K562 (cell line): ENCODE measurements at regions not wholly inside any gene's neighbourhood (a gene's known extent, or its start where the extent isn't known, plus 50 kb on each side); places are given as distances from the start of the nearest gene placed in this dataset.

Experiments used
- ATAC-seq: fragments of 200-7000 bp; cut with Tn5 transposase; 3 replicates; pipeline ENCODE4 v1.9.1; 2020; ENCODE audit warnings: moderate library complexity
- BruUV-seq: library from RNA; stranded (reverse); fragments of 400-500 nt; replicated peaks from 2 replicates; lab custom pipeline; 2021; lab: Mats Ljungman, UMichigan
- CTCF ChIA-PET: fragments of 300-600 bp; formaldehyde crosslinking; extraction: SDS; loops from one replicate; lab custom pipeline; 2021; ENCODE audit warnings: low intra/inter-chr PET ratio; lab: Yijun Ruan, JAX
- POLR2A ChIA-PET: fragments of 300-600, 350-650 bp; sonication (Branson Sonifier 250); formaldehyde crosslinking; extraction: SDS; loops from one replicate; lab custom pipeline; 2021; ENCODE audit warnings: antibody characterized with exemption, inconsistent platforms; lab: Yijun Ruan, JAX
- DNase-seq, 4 experiments: peaks; one replicate each; pipeline versions ENCODE4 v3.0.0 to v3.0.0-alpha.2; 2011 to 2018; ENCODE audit warnings: low spot score in 3 of 4, mixed read lengths in 3 of 4; ENCODE audit errors: extremely low read depth in 1 of 4
- FAIRE-seq: peaks from 2 replicates; lab custom pipeline; 2011; peaks lifted over from hg19 to GRCh38; lab: Jason Lieb, UNC
- H2AFZ ChIP-seq: 2 replicates; pipeline ENCODE4 v1.6.0; 2011; ENCODE audit warnings: low read depth, low read length, control low read depth, inconsistent platforms
- H3K27ac ChIP-seq: fragments of 200-600 bp; 3 replicates; pipeline ENCODE4 v1.8.0; 2011; ENCODE audit warnings: low read depth, mild to moderate bottlenecking, control low read depth, inconsistent platforms, low read length, moderate library complexity, mixed read lengths; ENCODE audit errors: extremely low read depth
- H3K27me3 ChIP-seq, 2 experiments: fragments of 300-600 bp in 1 of 2; 2 replicates in 1 of 2; 3 replicates in 1 of 2; pipeline versions ENCODE4 v1.6.0 to v1.8.0; 2011; ENCODE audit warnings: inconsistent platforms in 2 of 2, low read length in 2 of 2, mild to moderate bottlenecking in 1 of 2, mixed read lengths in 1 of 2, moderate library complexity in 1 of 2; ENCODE audit not compliant: control insufficient read depth in 2 of 2, insufficient read depth in 2 of 2
- H3K36me3 ChIP-seq: fragments of 300-600 bp; 3 replicates; pipeline ENCODE4 v1.8.0; 2011; ENCODE audit warnings: mild to moderate bottlenecking, low read length, inconsistent platforms; ENCODE audit not compliant: control insufficient read depth, insufficient read depth
- H3K4me1 ChIP-seq, 2 experiments: fragments of 200-600 bp in 1 of 2; replicated peaks in 1 of 2; 2 replicates in 1 of 2; 3 replicates in 1 of 2; pipeline versions ENCODE4 v1.5.1 to v1.8.0; 2011; ENCODE audit warnings: inconsistent platforms in 2 of 2, low read length in 2 of 2, mild to moderate bottlenecking in 1 of 2, mixed read lengths in 1 of 2, moderate library complexity in 1 of 2; ENCODE audit not compliant: control insufficient read depth in 2 of 2, insufficient read depth in 2 of 2
- H3K4me2 ChIP-seq: 2 replicates; pipeline ENCODE4 v1.6.1; 2011; ENCODE audit warnings: low read length, control low read depth, inconsistent platforms, mixed read lengths; ENCODE audit not compliant: insufficient read depth
- H3K4me3 ChIP-seq: fragments of 200-600 bp; sonication (generic), shearing (Covaris generic); 2 replicates; pipeline ENCODE4 v1.5.1; 2016; ENCODE audit warnings: control low read depth, inconsistent platforms
- H3K79me2 ChIP-seq: fragments of 200-600 bp; 3 replicates; pipeline ENCODE4 v1.8.0; 2011; ENCODE audit warnings: low read length, inconsistent platforms; ENCODE audit not compliant: control insufficient read depth, insufficient read depth
- H3K9ac ChIP-seq, 2 experiments: 2 replicates each; pipeline versions ENCODE4 v1.6.0 to v1.6.1; 2011; ENCODE audit warnings: low read depth in 2 of 2, low read length in 2 of 2, control low read depth in 1 of 2, inconsistent platforms in 1 of 2, mild to moderate bottlenecking in 1 of 2, mixed read lengths in 1 of 2; ENCODE audit not compliant: insufficient read depth in 1 of 2
- H3K9me1 ChIP-seq: one replicate; pipeline ENCODE4 v1.6.0; 2011; ENCODE audit warnings: inconsistent platforms, mild to moderate bottlenecking, low read length, moderate library complexity; ENCODE audit not compliant: control insufficient read depth, insufficient read depth
- H3K9me3 ChIP-seq: replicated peaks from 2 replicates; pipeline ENCODE4 v1.5.1; 2011; ENCODE audit warnings: low read depth, low read length, inconsistent platforms; ENCODE audit not compliant: control insufficient read depth, insufficient read depth
- H4K20me1 ChIP-seq: replicated peaks from 2 replicates; pipeline ENCODE4 v1.6.1; 2011; ENCODE audit warnings: low read length, inconsistent platforms, mixed read lengths; ENCODE audit not compliant: control insufficient read depth, insufficient read depth
- ETV1 ChIP-seq: fragments of 450-650 bp; conservative IDR thresholded peaks from 2 replicates; pipeline ENCODE4 v1.6.1; 2016; ENCODE audit warnings: missing genetic modification characterization, control low read depth, low read depth, missing compliant biosample characterization
- FOXM1 ChIP-seq, 2 experiments: fragments of 450-650 bp in 1 of 2; sonication (generic) in 1 of 2; formaldehyde crosslinking in 1 of 2; IDR thresholded peaks; 2 replicates each; pipeline versions ENCODE4 v1.6.1 to v1.9.0; 2017 to 2022; ENCODE audit warnings: low read depth in 2 of 2, mild to moderate bottlenecking in 2 of 2, missing genetic modification reagents in 1 of 2, moderate library complexity in 1 of 2
- KAT7 ChIP-seq: sonication (generic); formaldehyde crosslinking; IDR thresholded peaks from 2 replicates; pipeline ENCODE4 v1.8.0; 2022; ENCODE audit warnings: missing genetic modification reagents, mild to moderate bottlenecking, borderline replicate concordance
- RBBP5 ChIP-seq: fragments of 200-600 bp; sonication (generic); IDR thresholded peaks from 2 replicates; pipeline ENCODE4 v1.6.1; 2012; ENCODE audit warnings: borderline replicate concordance, mild to moderate bottlenecking, low read length, control low read depth, inconsistent platforms; ENCODE audit not compliant: insufficient read depth, poor library complexity, severe bottlenecking
- TEAD2 ChIP-seq: fragments of 450-650 bp; IDR thresholded peaks from 2 replicates; pipeline ENCODE4 v1.6.1; 2016; ENCODE audit warnings: missing genetic modification characterization, control low read depth, missing compliant biosample characterization
- XRCC3 ChIP-seq: fragments of 450-650 bp; IDR thresholded peaks from 2 replicates; pipeline ENCODE4 v1.6.1; 2017; ENCODE audit warnings: mild to moderate bottlenecking, moderate library complexity
- ZNF184 ChIP-seq: sonication (generic); formaldehyde crosslinking; IDR thresholded peaks from 2 replicates; pipeline ENCODE4 v1.5.0; 2020; ENCODE audit warnings: missing genetic modification reagents
- WGBS: fragments of 100-300 bp; shearing (Covaris generic); methylation state at CpG from one replicate; pipeline ENCODE4 v1.1.6; 2016; ENCODE audit warnings: low coverage, mixed read lengths; ENCODE audit not compliant: insufficient coverage; ENCODE audit errors: missing lambda C conversion rate; 5-methylcytosine and 5-hydroxymethylcytosine counted together
- in situ Hi-C: fragments of 300-500 bp; cut with MboI; formaldehyde crosslinking; loops from 4 replicates; pipeline ENCODE4 v1.15.0; 2018; ENCODE audit warnings: inconsistent platforms, mixed read lengths
- intact Hi-C: fragments of 100-400 bp; cut with micrococcal nuclease; formaldehyde crosslinking; loops from 2 replicates; pipeline ENCODE4 v1.14.2; 2022
- TF ChIP-seq, protein P1 (sequence below): sonication (generic); formaldehyde crosslinking; IDR thresholded peaks from 2 replicates; pipeline ENCODE4 v1.8.1; 2023; ENCODE audit warnings: mild to moderate bottlenecking, missing genetic modification reagents
- TF ChIP-seq, protein P2 (sequence below): fragments of 250-450 bp; sonication (Bioruptor Pico); IDR thresholded peaks from 2 replicates; pipeline ENCODE4 v1.5.0; 2020; ENCODE audit warnings: mild to moderate bottlenecking

DNA sequence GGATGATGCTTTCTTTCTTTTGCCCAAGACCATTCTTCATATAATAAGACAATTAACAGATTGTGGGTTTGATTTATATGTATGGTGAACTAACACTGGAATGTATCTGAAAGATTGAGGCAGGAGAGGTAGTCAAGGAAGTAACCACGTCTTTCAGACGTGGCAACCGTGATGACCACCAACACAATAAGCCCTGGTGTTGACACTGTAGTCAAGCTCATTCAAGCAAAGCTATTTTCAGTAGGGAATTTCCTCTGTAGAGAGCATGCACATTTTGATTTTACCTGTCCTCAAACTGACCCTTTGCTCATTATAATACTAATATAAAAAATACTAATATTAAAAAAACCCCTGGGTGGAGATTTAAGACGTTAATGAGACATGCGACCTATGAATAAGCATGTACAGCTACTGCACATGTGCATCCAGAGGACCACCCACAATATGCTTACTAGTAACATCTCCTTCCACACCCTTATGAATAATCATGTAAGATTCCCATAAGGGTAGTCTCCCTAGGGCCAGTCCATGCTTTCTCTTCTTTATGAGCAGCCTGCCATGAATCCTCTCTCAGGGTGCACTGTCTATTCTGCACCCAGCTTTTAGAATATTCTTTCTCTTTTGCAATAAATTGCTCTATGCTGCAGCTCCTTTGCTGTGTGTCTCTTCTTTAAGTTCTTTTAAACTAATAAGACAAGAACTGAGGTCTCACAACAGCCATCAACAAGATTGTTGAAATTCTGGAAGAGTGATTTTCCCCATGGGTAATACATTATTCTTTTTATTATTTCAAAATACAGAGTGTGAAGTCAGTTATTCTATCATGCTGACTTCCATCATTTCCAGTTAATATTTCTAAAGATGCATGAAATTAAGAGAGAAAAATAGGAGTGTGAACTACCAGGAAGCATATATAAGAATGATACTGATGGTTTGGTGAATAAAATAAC, 151.3 kb upstream of the NPVF start:
- no peak for TF ChIP-seq RBBP5
- TF ChIP-seq, all 486 proteins: peak for 0
- CTCF ChIA-PET = interaction anchor here (1.4 kb wide), 1 partner anchor 10 kb away, joined by 12 read pairs; no protein-coding TSS in a partner anchor
- Histone ChIP-seq H4K20me1 (no peaks in the 10 kb centered on the region), H3K36me3 (no peaks in the 10 kb centered on the region), H3K4me1 (no peaks in the 10 kb centered on the region), H3K9me3 (no peaks in the 10 kb centered on the region), H3K27ac (no peak overlapping the region), H3K27me3 (no peaks in the 10 kb centered on the region), H2AFZ (no peak overlapping the region), H3K79me2 (no peaks in the 10 kb centered on the region), H3K4me2 (no peak overlapping the region), H3K4me3 (no peak overlapping the region), H3K9me1 (no peaks in the 10 kb centered on the region), H3K9ac (no peak overlapping the region)
- in situ Hi-C loops (loop anchor here (25.0 kb wide), 1 partner anchor 458 kb away; no protein-coding TSS in a partner anchor), intact Hi-C loops (no loop called here)
- no peak for FAIRE-seq
- no peak for DNase-seq
- POLR2A ChIA-PET = no interaction called here
- WGBS = 0% methylated on average over 5 of the region's 5 CpGs
- no TSS peak for BruUV-seq
- ATAC-seq = no peak

DNA sequence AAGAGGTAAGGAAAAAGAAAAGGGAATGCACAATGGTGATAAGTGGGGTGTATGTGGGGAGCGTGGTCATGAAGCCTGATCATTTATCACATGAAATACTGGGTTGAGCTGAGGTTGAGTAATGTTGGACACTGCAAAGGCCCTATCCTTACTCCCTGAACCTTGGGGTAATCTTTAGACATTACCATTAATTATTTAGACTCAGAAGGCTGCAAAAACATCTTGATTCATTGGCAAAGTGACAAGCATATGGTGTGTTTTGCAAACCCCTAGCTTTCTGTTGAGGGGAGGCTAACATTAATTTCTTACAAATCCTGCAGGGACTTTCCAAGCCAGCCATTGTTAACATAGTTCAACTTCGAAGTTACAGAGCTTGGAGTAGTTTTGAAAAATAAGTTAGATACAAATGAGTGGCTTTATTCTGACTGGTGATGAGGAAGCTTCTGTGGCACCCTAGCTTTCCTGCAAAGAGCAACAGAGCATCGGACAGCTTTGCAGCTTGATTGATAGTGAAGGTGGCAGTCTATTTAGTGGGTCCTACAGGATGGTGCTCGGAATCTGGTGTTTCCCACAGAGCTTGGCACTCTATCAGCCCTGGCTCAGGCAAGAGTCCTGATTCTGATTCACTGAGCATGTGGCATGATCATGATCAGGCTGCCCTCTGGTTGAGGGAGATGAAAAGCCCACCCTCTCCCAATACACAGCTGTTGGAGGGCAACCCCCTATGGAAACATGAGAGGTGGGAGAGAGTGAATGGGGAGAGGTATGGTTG, 153.7 kb upstream of the NPVF start:
- TF ChIP-seq ZNF184 (CRISPR knock-in tag) (no peak), FOXM1 (IDR thresholded peaks at IDR 0.05; ENCODE audit: low read depth) (no peak), FOXM1 (CRISPR knock-in tag; IDR thresholded peaks at IDR 0.05; ENCODE audit: low read depth) (no peak), XRCC3 (no peak), TEAD2 (tag) (no peak), ETV1 (no peak), KAT7 (CRISPR knock-in tag) (no peak)
- TF ChIP-seq, protein P1, sequence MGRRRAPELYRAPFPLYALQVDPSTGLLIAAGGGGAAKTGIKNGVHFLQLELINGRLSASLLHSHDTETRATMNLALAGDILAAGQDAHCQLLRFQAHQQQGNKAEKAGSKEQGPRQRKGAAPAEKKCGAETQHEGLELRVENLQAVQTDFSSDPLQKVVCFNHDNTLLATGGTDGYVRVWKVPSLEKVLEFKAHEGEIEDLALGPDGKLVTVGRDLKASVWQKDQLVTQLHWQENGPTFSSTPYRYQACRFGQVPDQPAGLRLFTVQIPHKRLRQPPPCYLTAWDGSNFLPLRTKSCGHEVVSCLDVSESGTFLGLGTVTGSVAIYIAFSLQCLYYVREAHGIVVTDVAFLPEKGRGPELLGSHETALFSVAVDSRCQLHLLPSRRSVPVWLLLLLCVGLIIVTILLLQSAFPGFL = no peak
- TF ChIP-seq, protein P2, sequence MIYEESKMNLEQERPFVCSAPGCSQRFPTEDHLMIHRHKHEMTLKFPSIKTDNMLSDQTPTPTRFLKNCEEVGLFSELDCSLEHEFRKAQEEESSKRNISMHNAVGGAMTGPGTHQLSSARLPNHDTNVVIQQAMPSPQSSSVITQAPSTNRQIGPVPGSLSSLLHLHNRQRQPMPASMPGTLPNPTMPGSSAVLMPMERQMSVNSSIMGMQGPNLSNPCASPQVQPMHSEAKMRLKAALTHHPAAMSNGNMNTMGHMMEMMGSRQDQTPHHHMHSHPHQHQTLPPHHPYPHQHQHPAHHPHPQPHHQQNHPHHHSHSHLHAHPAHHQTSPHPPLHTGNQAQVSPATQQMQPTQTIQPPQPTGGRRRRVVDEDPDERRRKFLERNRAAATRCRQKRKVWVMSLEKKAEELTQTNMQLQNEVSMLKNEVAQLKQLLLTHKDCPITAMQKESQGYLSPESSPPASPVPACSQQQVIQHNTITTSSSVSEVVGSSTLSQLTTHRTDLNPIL = no peak
- H2AFZ ChIP-seq = no peak overlapping the region
- H3K9me1 ChIP-seq = no peaks in the 10 kb centered on the region
- no peaks in the 10 kb centered on the region for H3K9me3 ChIP-seq
- H3K79me2 ChIP-seq = no peaks in the 10 kb centered on the region
- no peak for DNase-seq
- ATAC-seq = no peak
- CTCF ChIA-PET = interaction anchor here (0.7 kb wide), 1 partner anchor 202 kb away, joined by 3 read pairs; a partner anchor contains a TSS
- POLR2A ChIA-PET = interaction anchor here (0.9 kb wide), 1 partner anchor 29 kb away, joined by 3 read pairs; no protein-coding TSS in a partner anchor
- intact Hi-C loops = no loop called here
- no peak overlapping the region for H3K4me2 ChIP-seq
- H3K4me1 ChIP-seq = no peaks in the 10 kb centered on the region
- no peaks in the 10 kb centered on the region for H3K36me3 ChIP-seq
- no peak overlapping the region for H3K4me3 ChIP-seq
- no peak for FAIRE-seq
- WGBS = 2% methylated on average over 4 of the region's 4 CpGs
- H3K27me3 ChIP-seq = peaks cover 5 to 14% of the 10 kb centered on the region in 2 experiments; a peak in 3 of 5 replicates
- in situ Hi-C loops = loop anchor here (25.0 kb wide), 1 partner anchor 455 kb away; no protein-coding TSS in a partner anchor
- H3K27ac ChIP-seq = no peak overlapping the region
- H3K9ac ChIP-seq = no peak overlapping the region
- no peaks in the 10 kb centered on the region for H4K20me1 ChIP-seq
- no TSS peak for BruUV-seq
